Thymus (tissue), 11 donors: ENCODE measurements at regions not wholly inside any gene's neighbourhood (a gene's known extent, or its start where the extent isn't known, plus 50 kb on each side); places are given as distances from the start of the nearest gene placed in this dataset.
"Not testable (repeated sequence)": the region's sequence is repeated elsewhere in the genome, so short reads cannot be mapped to it uniquely, and the experiment has no call there.

Source experiments
- DNase-seq, 9 donors: peaks; one replicate each; pipeline ENCODE4 v3.0.0-alpha.2; 2013; ENCODE audit warnings: low spot score in 9 of 9, low read depth in 6 of 9, missing footprints in 1 of 9
- H3K27ac ChIP-seq, 2 donors: one replicate each; pipeline ENCODE4 v1.5.1; 2013; ENCODE audit warnings: control low read depth in 1 of 2, low read depth in 1 of 2, low read length in 1 of 2, mild to moderate bottlenecking in 1 of 2, moderate library complexity in 1 of 2
- H3K27me3 ChIP-seq, 2 donors: one replicate each; pipeline ENCODE4 v1.5.1; 2013; ENCODE audit warnings: low read length in 1 of 2; ENCODE audit not compliant: control insufficient read depth in 2 of 2, insufficient read depth in 1 of 2
- H3K36me3 ChIP-seq, 2 donors: one replicate each; pipeline ENCODE4 v1.5.1; 2013; ENCODE audit warnings: low read length in 1 of 2, mild to moderate bottlenecking in 1 of 2, moderate library complexity in 1 of 2; ENCODE audit not compliant: control insufficient read depth in 2 of 2, insufficient read depth in 2 of 2
- H3K4me1 ChIP-seq, 2 donors: one replicate each; pipeline ENCODE4 v1.5.1; 2013; ENCODE audit warnings: low read length in 2 of 2; ENCODE audit not compliant: control insufficient read depth in 2 of 2, insufficient read depth in 2 of 2
- H3K4me3 ChIP-seq, 2 donors: one replicate each; pipeline ENCODE4 v1.5.1; 2013; ENCODE audit warnings: low read length in 2 of 2, control low read depth in 1 of 2, mild to moderate bottlenecking in 1 of 2
- H3K9me3 ChIP-seq, 2 donors: one replicate each; pipeline ENCODE4 v1.5.1; 2013; ENCODE audit warnings: low read length in 1 of 2, mild to moderate bottlenecking in 1 of 2; ENCODE audit not compliant: control insufficient read depth in 2 of 2, insufficient read depth in 1 of 2
- WGBS: extraction: QIAGEN DNeasy Blood & Tissue Kit; methylation state at CpG from one replicate; pipeline ENCODE4 v1.1.7; 2013; 5-methylcytosine and 5-hydroxymethylcytosine counted together
- donor health status: healthy.

DNA sequence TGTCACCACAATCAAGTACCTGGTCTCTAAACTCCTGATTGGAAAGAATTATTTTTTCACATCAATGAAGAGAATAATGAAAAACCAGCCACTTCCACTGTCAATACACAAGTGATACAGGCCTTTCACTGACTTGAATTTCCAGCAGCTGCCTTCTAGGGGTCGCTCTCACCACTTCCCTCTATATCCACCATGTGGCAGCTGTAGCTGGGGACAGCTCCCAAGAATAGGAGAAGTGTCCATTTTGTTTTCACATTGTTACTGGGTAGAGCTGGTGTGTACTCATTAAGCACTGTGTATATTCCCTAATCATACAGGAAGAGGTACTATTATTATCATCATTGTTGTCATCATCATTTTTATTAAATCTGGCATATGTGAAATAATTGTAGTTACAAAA lies 438.4 kb upstream of the SPTLC3 start:
- 39% methylated on average over 1 of the region's 1 CpG for WGBS
- no peak for DNase-seq
- no peaks in the 10 kb centered on the region for H3K27me3 ChIP-seq
- H3K4me3 ChIP-seq, result no peak overlapping the region
- H3K27ac ChIP-seq, result no peak overlapping the region
- H3K4me1 ChIP-seq, result no peaks in the 10 kb centered on the region
- H3K36me3 ChIP-seq, result no peaks in the 10 kb centered on the region
- no peaks in the 10 kb centered on the region for H3K9me3 ChIP-seq

DNA sequence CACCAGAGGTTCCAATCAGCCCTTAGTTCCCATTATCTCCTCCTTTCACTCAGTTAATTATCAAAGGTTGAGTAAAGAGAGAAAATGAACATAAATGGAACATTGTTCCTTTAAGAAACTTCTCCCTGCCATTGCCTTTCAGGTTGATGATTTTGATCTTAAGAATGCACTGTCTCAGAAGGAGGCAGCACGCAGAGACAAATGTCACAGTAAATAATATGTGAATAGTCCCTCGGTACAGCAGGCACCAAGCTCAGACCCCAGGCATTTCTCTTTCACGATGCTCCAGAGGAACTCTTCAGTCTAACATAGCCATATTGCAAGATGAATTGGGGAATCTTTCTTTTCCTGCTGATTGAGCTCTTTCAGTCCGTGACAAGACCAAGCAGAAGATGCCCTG lies 435.3 kb upstream of the SPTLC3 start:
- Histone ChIP-seq H3K9me3 (no peaks in the 10 kb centered on the region), H3K36me3 (no peaks in the 10 kb centered on the region), H3K4me3 (no peak overlapping the region), H3K27me3 (no peaks in the 10 kb centered on the region), H3K27ac (no peak overlapping the region), H3K4me1 (no peaks in the 10 kb centered on the region)
- 86% methylated on average over 4 of the region's 4 CpGs for WGBS
- no peak for DNase-seq

DNA sequence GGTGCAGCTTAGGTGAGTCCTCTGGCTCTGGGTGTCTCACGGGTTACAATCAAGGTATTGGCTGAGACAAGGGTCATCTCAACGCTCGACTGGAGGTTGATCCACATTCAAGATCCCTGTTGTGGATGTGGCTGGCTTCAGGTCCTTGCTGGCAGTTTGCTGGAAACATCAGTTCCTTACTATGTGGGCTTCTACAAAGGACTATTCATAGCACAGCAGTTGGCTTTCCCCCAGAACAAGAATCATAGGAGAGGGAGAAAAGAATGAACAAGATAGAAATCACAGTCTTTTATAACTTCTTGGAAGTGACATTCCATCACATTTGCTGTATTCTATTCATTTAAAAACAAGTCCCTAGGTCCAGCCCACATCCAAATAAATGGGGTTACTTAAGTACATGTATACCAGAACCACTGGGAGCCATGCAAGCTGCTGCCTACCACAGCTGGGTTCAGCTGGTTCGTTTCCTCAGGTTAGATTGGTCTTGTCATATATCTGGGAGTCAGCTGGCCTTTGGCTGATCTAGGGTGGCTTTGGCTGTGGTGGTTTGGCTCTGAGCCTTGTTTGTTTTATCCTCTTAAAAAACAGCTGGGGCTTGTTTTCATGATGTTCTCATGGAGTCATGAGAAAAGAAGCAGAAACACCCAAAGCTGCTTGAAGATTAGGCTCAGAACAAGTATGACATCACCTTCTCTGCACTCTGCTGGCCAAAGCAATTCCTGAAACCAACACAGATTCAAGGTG lies 433.2 kb upstream of the SPTLC3 start:
- no peak for DNase-seq
- Histone ChIP-seq H3K4me1 (no peaks in the 10 kb centered on the region), H3K9me3 (no peaks in the 10 kb centered on the region), H3K27ac (no peak overlapping the region), H3K4me3 (no peak overlapping the region), H3K27me3 (no peaks in the 10 kb centered on the region), H3K36me3 (no peaks in the 10 kb centered on the region)
- 87% methylated on average over 4 of the region's 4 CpGs for WGBS

DNA sequence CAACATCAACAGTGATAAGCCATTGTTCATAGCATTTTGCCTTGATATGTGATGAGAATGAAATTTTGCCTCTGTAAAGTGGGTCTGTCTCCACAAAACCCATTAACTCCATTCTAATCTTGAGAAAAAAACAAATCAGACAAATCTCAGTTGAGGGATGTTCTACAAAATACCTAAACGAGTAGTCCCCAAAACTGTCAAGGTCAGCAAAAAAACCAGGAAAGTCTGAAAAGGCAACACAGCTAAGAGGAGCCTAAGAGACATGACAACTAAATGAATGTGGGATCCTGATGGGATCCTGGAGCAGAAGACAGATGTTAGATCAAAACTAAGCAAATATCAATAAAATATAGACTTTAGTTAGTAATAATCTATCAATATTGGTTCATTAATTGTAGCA lies 431.6 kb upstream of the SPTLC3 start:
- Histone ChIP-seq H3K4me1 (no peaks in the 10 kb centered on the region), H3K4me3 (no peak overlapping the region), H3K9me3 (no peaks in the 10 kb centered on the region), H3K27me3 (no peaks in the 10 kb centered on the region), H3K36me3 (no peaks in the 10 kb centered on the region), H3K27ac (no peak overlapping the region)
- no peak for DNase-seq
- WGBS, result 93% methylated on average over 1 of the region's 1 CpG

DNA sequence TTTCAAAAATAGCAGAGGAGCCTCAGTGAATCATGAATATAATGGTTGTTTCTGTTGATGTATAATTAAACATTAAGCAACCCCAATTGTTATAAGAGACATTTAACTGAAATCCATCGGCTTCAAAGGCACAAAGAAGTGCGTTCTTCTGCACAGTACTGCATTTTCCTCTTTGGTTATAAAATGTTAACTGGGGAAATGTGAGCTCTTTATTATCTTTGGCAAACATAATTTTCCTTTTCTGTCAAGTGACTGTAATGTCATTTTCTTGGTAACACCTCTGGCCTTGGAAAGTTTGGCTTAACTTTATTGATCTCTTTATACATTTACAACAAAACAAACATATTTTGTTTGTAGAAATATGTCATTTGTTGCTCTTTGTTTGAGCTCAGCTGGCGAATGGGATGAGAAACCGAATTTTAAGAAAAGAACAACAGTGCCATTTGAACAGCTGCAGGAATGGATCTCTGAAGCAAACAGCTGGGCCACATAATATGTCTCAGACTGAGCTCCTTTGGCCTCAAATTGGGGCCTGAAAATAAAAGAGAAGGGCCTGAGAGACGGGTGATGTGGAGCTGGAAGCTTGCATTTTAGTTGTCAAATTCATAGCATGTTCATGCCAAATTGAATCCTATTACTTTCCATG lies 427.0 kb upstream of the SPTLC3 start:
- Histone ChIP-seq H3K4me1 (no peaks in the 10 kb centered on the region), H3K27ac (no peak overlapping the region), H3K27me3 (no peaks in the 10 kb centered on the region), H3K36me3 (no peaks in the 10 kb centered on the region), H3K4me3 (no peak overlapping the region), H3K9me3 (no peaks in the 10 kb centered on the region)
- 93% methylated on average over 5 of the region's 5 CpGs for WGBS
- DNase-seq, result no peak

DNA sequence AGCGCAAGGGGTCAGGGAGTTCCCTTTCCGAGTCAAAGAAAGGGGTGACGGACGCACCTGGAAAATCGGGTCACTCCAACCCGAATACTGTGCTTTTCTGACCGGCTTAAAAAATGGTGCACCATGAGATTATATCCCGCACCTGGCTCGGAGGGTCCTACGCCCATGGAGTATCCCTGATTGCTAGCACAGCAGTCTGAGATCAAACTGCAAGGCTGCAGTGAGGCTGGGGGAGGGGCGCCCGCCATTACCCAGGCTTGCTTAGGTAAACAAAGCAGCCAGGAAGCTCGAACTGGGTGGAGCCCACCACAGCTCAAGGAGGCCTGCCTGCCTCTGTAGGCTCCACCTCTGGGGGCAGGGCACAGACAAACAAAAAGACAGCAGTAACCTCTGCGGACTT lies 426.1 kb upstream of the SPTLC3 start:
- not testable (repeated sequence) for H3K36me3 ChIP-seq, DNase-seq, H3K27me3 ChIP-seq, H3K4me1 ChIP-seq, H3K9me3 ChIP-seq, H3K4me3 ChIP-seq, H3K27ac ChIP-seq
- 89% methylated on average over 14 of the region's 14 CpGs for WGBS

DNA sequence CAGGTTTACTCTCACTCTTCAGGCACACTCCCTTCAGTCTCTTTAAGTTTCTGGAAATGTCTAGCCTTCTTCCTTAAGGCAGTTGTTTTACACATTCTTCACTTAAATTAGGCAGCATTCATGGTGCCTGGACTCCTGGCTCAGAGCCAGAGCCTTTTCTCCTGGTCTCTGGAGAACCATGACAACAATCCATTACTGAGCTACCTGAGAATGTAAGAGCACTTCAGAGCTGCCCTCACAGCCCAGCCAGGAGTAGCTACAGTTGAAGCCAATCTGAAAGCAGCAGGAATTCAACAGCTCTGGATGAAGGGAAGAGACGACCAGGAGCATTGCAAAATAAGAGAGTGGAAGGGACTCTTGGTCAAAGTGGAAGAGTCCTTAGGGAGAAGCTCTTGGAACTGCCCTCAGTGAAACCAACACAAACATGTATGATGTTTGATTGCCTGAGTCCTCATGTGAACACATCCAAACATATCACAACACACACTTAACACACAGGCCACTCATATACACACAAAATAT lies 416.8 kb upstream of the SPTLC3 start:
- Histone ChIP-seq H3K27me3 (no peaks in the 10 kb centered on the region), H3K9me3 (no peaks in the 10 kb centered on the region), H3K36me3 (no peaks in the 10 kb centered on the region), H3K4me3 (no peak overlapping the region), H3K4me1 (no peaks in the 10 kb centered on the region), H3K27ac (no peak overlapping the region)
- WGBS, result 41% methylated on average over 1 of the region's 1 CpG
- no peak for DNase-seq

- no peaks in the 10 kb centered on the region for H3K4me1 ChIP-seq
- DNase-seq, result no peak
- no peak overlapping the region for H3K4me3 ChIP-seq
- H3K9me3 ChIP-seq, result no peaks in the 10 kb centered on the region
- no peaks in the 10 kb centered on the region for H3K27me3 ChIP-seq
- H3K27ac ChIP-seq, result no peak overlapping the region
- H3K36me3 ChIP-seq, result no peaks in the 10 kb centered on the region
- 86% methylated on average over 4 of the region's 4 CpGs for WGBS
Measured at GRCh38 chr20:12592756-12593155, 416.0 kb upstream of the SPTLC3 start.

GRCh38 chr20:12593342-12593873 lies 415.4 kb upstream of the SPTLC3 start:
- Histone ChIP-seq H3K4me1 (no peaks in the 10 kb centered on the region), H3K27ac (no peak overlapping the region), H3K4me3 (no peak overlapping the region), H3K36me3 (no peaks in the 10 kb centered on the region), H3K9me3 (no peaks in the 10 kb centered on the region), H3K27me3 (no peaks in the 10 kb centered on the region)
- WGBS, result 91% methylated on average over 5 of the region's 5 CpGs
- no peak for DNase-seq
